Right atrium auricular region (tissue), 2 donors: ENCODE measurements at regions not wholly inside any gene's neighbourhood (a gene's known extent, or its start where the extent isn't known, plus 50 kb on each side); places are given as distances from the start of the nearest gene placed in this dataset.

ENCODE experiments used
- DNase-seq: peaks from one replicate; pipeline ENCODE4 v3.0.0-alpha.2; 2019; ENCODE audit warnings: low spot score
- H3K27ac ChIP-seq, 2 donors: fragments of 200-600 bp; sonication (generic); 1 replicate in 1 of 2; 2 replicates in 1 of 2; pipeline ENCODE4 v1.5.1; 2016 to 2019
- H3K27me3 ChIP-seq, 2 donors: fragments of 200-600 bp; sonication (generic); one replicate each; pipeline versions ENCODE4 v1.5.1 to v1.6.0; 2017 to 2019
- H3K36me3 ChIP-seq: fragments of 200-600 bp; sonication (generic); one replicate; pipeline ENCODE4 v1.5.1; 2016
- H3K4me1 ChIP-seq, 2 donors: fragments of 200-600 bp; sonication (generic); one replicate each; pipeline versions ENCODE4 v1.5.1 to v1.6.0; 2017 to 2019
- H3K4me3 ChIP-seq, 2 donors: fragments of 200-600 bp; sonication (generic); 1 replicate in 1 of 2; 2 replicates in 1 of 2; pipeline ENCODE4 v1.5.1; 2017 to 2019; ENCODE audit warnings: mild to moderate bottlenecking in 1 of 2, moderate library complexity in 1 of 2
- H3K9me3 ChIP-seq, 2 donors: fragments of 200-600 bp; sonication (generic); one replicate each; pipeline ENCODE4 v1.5.1; 2019
- TF ChIP-seq, protein P1 (sequence below), 2 donors: fragments of 200-600 bp; sonication (generic); IDR thresholded peaks; one replicate each; pipeline ENCODE4 v1.5.1; 2019; ENCODE audit warnings: antibody characterized with exemption in 2 of 2

DNA sequence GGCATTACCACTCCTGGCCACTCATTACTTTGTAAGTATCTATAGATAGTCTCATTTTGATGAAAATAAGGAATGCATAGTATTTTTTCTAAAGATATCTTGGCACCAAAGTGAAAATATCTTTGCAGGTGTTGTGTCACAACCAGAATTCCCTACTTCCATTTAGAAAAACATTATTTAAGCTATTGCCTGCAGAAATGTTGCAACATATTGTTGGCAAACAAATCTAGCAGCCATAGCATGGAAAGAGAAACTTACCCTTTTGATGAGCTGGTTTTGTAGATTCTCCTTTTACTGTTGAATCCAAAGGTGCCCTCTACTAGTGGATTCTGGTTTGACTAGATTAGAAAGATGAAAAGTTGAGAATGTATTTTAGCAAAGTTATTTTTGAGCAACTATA is 138.8 kb downstream of the AREG start:
- no peak for DNase-seq
- H3K36me3 ChIP-seq = no peaks in the 10 kb centered on the region
- TF ChIP-seq, protein P1, sequence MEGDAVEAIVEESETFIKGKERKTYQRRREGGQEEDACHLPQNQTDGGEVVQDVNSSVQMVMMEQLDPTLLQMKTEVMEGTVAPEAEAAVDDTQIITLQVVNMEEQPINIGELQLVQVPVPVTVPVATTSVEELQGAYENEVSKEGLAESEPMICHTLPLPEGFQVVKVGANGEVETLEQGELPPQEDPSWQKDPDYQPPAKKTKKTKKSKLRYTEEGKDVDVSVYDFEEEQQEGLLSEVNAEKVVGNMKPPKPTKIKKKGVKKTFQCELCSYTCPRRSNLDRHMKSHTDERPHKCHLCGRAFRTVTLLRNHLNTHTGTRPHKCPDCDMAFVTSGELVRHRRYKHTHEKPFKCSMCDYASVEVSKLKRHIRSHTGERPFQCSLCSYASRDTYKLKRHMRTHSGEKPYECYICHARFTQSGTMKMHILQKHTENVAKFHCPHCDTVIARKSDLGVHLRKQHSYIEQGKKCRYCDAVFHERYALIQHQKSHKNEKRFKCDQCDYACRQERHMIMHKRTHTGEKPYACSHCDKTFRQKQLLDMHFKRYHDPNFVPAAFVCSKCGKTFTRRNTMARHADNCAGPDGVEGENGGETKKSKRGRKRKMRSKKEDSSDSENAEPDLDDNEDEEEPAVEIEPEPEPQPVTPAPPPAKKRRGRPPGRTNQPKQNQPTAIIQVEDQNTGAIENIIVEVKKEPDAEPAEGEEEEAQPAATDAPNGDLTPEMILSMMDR (IDR thresholded peaks at IDR 0.05) = no peak
- no peaks in the 10 kb centered on the region for H3K27me3 ChIP-seq
- no peak overlapping the region for H3K4me3 ChIP-seq
- no peaks in the 10 kb centered on the region for H3K4me1 ChIP-seq
- no peak overlapping the region for H3K27ac ChIP-seq
- no peaks in the 10 kb centered on the region for H3K9me3 ChIP-seq

DNA sequence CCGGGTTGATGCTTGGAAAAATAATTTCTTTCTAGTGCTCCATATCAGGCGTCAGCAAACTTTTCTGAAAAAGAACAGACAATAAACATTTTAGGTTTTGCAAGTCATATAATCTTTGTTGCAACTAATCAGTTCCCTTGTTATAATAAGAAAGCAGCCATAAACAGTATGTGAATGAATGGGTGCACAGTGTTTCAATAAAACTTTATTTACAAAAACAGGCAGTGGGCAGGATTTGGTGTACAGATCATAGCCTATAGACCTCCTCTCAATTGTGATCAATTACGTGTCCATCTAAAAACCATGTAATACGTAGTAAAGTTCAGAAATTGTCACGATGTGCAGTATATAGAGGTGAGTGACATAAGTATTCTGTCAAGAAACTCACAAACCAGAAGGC is 143.4 kb downstream of the AREG start:
- no peaks in the 10 kb centered on the region for H3K9me3 ChIP-seq

DNA sequence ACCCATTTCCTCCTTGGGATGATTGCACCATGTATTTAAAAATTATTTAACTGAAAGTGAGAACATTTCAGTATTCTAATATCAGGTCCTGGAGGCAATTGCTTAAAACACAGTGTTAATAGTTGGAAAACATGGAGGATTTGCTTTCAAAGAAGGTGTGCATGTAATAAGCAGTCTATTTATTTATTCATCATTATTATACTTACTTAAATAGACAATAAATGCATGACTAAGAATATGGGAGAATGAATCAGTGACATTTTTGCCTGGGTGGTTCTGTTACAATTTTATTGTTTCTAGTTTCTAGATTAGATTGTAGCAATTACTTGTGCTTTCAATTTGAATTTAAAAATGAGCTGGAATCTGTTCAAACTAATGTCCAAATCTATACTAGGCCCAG is 145.5 kb downstream of the AREG start:
- H3K9me3 ChIP-seq = no peaks in the 10 kb centered on the region
- DNase-seq = no peak
- no peaks in the 10 kb centered on the region for H3K4me1 ChIP-seq
- H3K36me3 ChIP-seq = no peaks in the 10 kb centered on the region
- no peaks in the 10 kb centered on the region for H3K27me3 ChIP-seq
- TF ChIP-seq, protein P1 (IDR thresholded peaks at IDR 0.05) = no peak
- no peak overlapping the region for H3K4me3 ChIP-seq
- no peak overlapping the region for H3K27ac ChIP-seq

More for the DNA sequence above, 143.4 kb downstream of the AREG start:
- no peaks in the 10 kb centered on the region for H3K4me1 ChIP-seq
- no peak for DNase-seq
- no peak overlapping the region for H3K27ac ChIP-seq
- H3K4me3 ChIP-seq = no peak overlapping the region
- no peaks in the 10 kb centered on the region for H3K27me3 ChIP-seq
- TF ChIP-seq, protein P1 (IDR thresholded peaks at IDR 0.05) = no peak
- H3K36me3 ChIP-seq = no peaks in the 10 kb centered on the region

DNA sequence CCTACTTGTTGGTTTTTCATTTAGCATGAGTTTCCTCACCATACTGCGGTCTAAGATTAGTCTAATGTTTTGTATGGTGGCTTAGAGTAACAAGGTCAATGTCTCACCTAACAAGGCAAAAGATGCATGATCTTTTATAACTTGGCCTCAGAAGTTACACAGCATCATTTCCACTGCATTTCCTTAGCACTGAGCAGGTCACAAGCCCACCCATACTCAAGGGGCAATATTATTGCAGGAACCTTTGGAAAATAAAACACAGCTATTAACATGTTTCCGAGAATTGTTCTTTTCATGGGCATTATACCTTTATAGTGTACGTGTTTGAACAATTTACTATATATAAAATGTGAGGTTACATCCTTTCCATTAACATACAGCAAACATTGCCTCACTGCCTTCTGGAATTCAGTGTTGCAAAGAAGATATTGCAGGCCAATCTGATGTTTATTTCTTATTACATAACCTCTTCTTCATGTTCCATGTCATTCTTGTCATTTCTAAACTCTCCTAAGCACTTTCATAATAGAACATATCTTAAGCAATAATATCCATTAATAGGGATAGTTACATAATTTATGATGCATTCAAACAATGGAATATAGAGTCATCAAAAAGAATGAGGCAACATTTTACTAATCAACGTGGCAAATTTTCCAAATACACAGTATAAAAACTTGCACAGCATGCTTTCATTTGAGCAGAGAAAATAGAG is 153.8 kb downstream of the AREG start:
- TF ChIP-seq, protein P1 (IDR thresholded peaks at IDR 0.05) = no peak
- DNase-seq = no peak
- H3K27me3 ChIP-seq = no peaks in the 10 kb centered on the region
- H3K4me1 ChIP-seq = no peaks in the 10 kb centered on the region
- no peak overlapping the region for H3K4me3 ChIP-seq
- no peaks in the 10 kb centered on the region for H3K36me3 ChIP-seq
- no peak overlapping the region for H3K27ac ChIP-seq
- no peaks in the 10 kb centered on the region for H3K9me3 ChIP-seq

DNA sequence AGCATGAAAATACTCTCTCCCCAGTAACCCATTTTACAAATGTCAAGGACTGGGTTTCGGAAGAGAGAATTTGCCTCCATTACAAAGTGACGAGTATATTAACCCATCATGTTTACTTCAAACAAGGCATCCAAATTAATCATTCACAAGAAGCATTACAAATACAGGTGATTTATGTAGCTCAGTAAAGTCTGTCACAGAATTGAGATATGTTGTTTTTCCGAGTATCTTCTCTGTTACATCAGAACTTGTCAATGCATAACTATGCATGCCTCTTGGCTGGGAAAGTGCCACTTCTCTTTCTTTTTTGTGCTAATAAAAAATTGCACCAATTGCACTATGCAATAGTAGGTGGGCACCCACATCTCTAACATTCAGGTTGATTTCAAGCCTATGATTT is 158.2 kb downstream of the AREG start:
- H3K27me3 ChIP-seq = no peaks in the 10 kb centered on the region
- H3K4me1 ChIP-seq = no peaks in the 10 kb centered on the region
- TF ChIP-seq, protein P1 (IDR thresholded peaks at IDR 0.05) = no peak
- H3K36me3 ChIP-seq = no peaks in the 10 kb centered on the region
- no peak overlapping the region for H3K27ac ChIP-seq
- H3K9me3 ChIP-seq = no peaks in the 10 kb centered on the region
- no peak for DNase-seq
- no peak overlapping the region for H3K4me3 ChIP-seq
